Breast epithelium (tissue), 3 donors: ENCODE measurements at regions not wholly inside any gene's neighbourhood (a gene's known extent, or its start where the extent isn't known, plus 50 kb on each side); places are given as distances from the start of the nearest gene placed in this dataset.

Experiments
- CTCF ChIP-seq, 3 donors: fragments of 450-650 bp; IDR thresholded peaks; one replicate each; pipeline ENCODE4 v1.5.1; 2016 to 2017; ENCODE audit warnings: antibody characterized with exemption in 3 of 3, mild to moderate bottlenecking in 3 of 3, moderate library complexity in 3 of 3
- POLR2A ChIP-seq: fragments of 450-650 bp; IDR thresholded peaks from one replicate; pipeline ENCODE4 v1.6.1; 2016; ENCODE audit warnings: antibody characterized with exemption, mild to moderate bottlenecking, moderate library complexity
- POLR2AphosphoS5 ChIP-seq, 3 donors: sonication (generic); formaldehyde crosslinking; IDR thresholded peaks; one replicate each; pipeline ENCODE4 v1.6.1; 2017; ENCODE audit warnings: antibody characterized with exemption in 3 of 3

- TF ChIP-seq CTCF (IDR thresholded peaks at IDR 0.05) (no peak), POLR2A (no peak), POLR2AphosphoS5 (IDR thresholded peaks at IDR 0.05) (no peak)
Observed at GRCh38 chr6:2608503-2608902, 142.2 kb downstream of the MYLK4 start.
